DOHH2 (cell line): ENCODE measurements at regions not wholly inside any gene's neighbourhood (a gene's known extent, or its start where the extent isn't known, plus 50 kb on each side); places are given as distances from the start of the nearest gene placed in this dataset.

Experiments
- CTCF ChIP-seq: fragments of 200-600 bp; sonication (generic); IDR thresholded peaks from one replicate; pipeline ENCODE4 v1.5.1; 2014; ENCODE audit warnings: antibody characterized with exemption, mild to moderate bottlenecking, low read depth, low read length; ENCODE audit not compliant: poor library complexity, severe bottlenecking
- EZH2phosphoT487 ChIP-seq: fragments of 200-600 bp; sonication (generic); IDR thresholded peaks from 2 replicates; pipeline ENCODE4 v1.6.1; 2017; ENCODE audit warnings: borderline replicate concordance, mild to moderate bottlenecking, antibody characterized with exemption, low read length, moderate library complexity, mixed read lengths

GRCh38 chr2:150353376-150353775 lies 134.1 kb downstream of the RND3 start:
- TF ChIP-seq CTCF: no peak
- TF ChIP-seq EZH2phosphoT487: no peak
